Erythroblast (primary cell): ENCODE measurements at regions not wholly inside any gene's neighbourhood (a gene's known extent, or its start where the extent isn't known, plus 50 kb on each side); places are given as distances from the start of the nearest gene placed in this dataset.

Experiments
- GATA1 ChIP-seq: IDR thresholded peaks from 2 replicates; pipeline ENCODE4 v1.6.1; 2011; ENCODE audit warnings: low read depth, mild to moderate bottlenecking, control low read depth, low read length, moderate library complexity
- POLR2A ChIP-seq: IDR thresholded peaks from 2 replicates; pipeline ENCODE4 v1.6.1; 2011; ENCODE audit warnings: mild to moderate bottlenecking, low read length

DNA sequence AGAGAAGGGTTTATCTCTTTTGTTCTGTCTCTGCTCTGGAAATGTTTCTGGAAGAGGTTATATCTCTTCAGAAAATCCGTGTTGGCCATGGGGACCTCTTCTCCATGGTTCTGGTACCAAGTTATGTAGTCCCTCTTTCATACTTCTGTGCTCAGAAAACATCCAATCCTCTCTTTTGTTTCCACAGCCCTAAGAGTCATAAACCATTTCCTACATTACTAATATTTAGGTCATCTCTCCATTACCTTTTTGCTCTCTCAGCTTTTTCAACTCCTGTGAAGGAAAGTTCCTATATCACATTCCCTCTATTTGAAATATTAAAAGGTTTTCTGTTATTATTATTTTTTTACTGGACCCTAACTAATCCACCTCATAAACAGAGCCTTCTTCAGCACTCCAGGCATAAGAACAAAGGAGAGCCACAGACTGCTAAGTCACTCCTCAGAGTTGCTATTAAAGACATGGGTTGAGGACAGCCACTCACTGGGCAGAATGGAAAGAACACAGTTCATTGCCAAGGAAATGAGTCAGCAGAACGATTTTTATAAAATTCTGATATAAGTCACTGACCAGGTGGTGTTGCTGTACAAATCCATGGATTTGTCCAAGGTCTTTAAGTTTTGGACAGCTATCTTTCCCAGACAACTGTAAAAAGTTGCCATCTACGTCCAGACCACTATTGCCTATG lies 122.4 kb upstream of the NPY2R start:
- no peak for TF ChIP-seq POLR2A
- no peak for TF ChIP-seq GATA1
